MM.1S (cell line): ENCODE measurements at regions not wholly inside any gene's neighbourhood (a gene's known extent, or its start where the extent isn't known, plus 50 kb on each side); places are given as distances from the start of the nearest gene placed in this dataset.
A peak's percentile ranks its signal among the peaks of the same experiment; 100 is the strongest.

Experiments
- DNase-seq: peaks from one replicate; pipeline ENCODE4 v3.0.0-alpha.2; 2015
- H2AFZ ChIP-seq: fragments of 300-600 bp; sonication (generic); 2 replicates; pipeline ENCODE4 v1.6.0; 2016; ENCODE audit warnings: antibody characterized with exemption, low read length
- H3F3A ChIP-seq: fragments of 300-600 bp; sonication (generic); 2 replicates; pipeline ENCODE4 v1.6.1; 2016; ENCODE audit warnings: mild to moderate bottlenecking, antibody characterized with exemption, low read length, moderate library complexity, mixed read lengths; ENCODE audit not compliant: insufficient read depth
- H3K27ac ChIP-seq: fragments of 300-600 bp; sonication (generic); 2 replicates; pipeline ENCODE4 v1.5.1; 2016; ENCODE audit warnings: mild to moderate bottlenecking, low read length
- H3K27me3 ChIP-seq: fragments of 300-600 bp; sonication (generic); replicated peaks from 2 replicates; pipeline ENCODE4 v1.6.0; 2016; ENCODE audit warnings: low read length; ENCODE audit not compliant: insufficient read depth
- H3K36me3 ChIP-seq: fragments of 300-600 bp; sonication (generic); replicated peaks from 2 replicates; pipeline ENCODE4 v1.6.1; 2016; ENCODE audit warnings: mild to moderate bottlenecking, low read length, mixed read lengths; ENCODE audit not compliant: insufficient read depth
- H3K4me1 ChIP-seq: fragments of 300-600 bp; sonication (generic); 2 replicates; pipeline ENCODE4 v1.6.1; 2016; ENCODE audit warnings: low read length, mixed read lengths
- H3K4me2 ChIP-seq: fragments of 300-600 bp; sonication (generic); 2 replicates; pipeline ENCODE4 v1.6.0; 2016; ENCODE audit warnings: low read depth, low read length
- H3K4me3 ChIP-seq: fragments of 300-600 bp; sonication (generic); 2 replicates; pipeline ENCODE4 v1.5.1; 2016; ENCODE audit warnings: low read length, mixed read lengths
- H3K79me2 ChIP-seq: fragments of 300-600 bp; sonication (generic); 2 replicates; pipeline ENCODE4 v1.6.1; 2016; ENCODE audit warnings: mixed run types, low read length, mixed read lengths
- H3K9ac ChIP-seq: fragments of 300-600 bp; sonication (generic); 2 replicates; pipeline ENCODE4 v1.6.1; 2016; ENCODE audit warnings: low read length, mixed read lengths
- H3K9me2 ChIP-seq: fragments of 300-600 bp; sonication (generic); replicated peaks from 2 replicates; pipeline ENCODE4 v1.6.1; 2016; ENCODE audit warnings: mild to moderate bottlenecking, low read length, mixed read lengths; ENCODE audit not compliant: insufficient read depth
- H3K9me3 ChIP-seq: fragments of 300-600 bp; sonication (generic); replicated peaks from 2 replicates; pipeline ENCODE4 v1.6.1; 2016; ENCODE audit warnings: mild to moderate bottlenecking, low read length, mixed read lengths; ENCODE audit not compliant: insufficient read depth
- H4K20me1 ChIP-seq: fragments of 300-600 bp; sonication (generic); 2 replicates; pipeline ENCODE4 v1.6.1; 2016; ENCODE audit warnings: mild to moderate bottlenecking, low read length, moderate library complexity, mixed read lengths; ENCODE audit not compliant: insufficient read depth
- EZH2 ChIP-seq: fragments of 300-600 bp; sonication (generic); optimal IDR thresholded peaks from 2 replicates; pipeline ENCODE3; 2017; ENCODE audit warnings: low read depth, mild to moderate bottlenecking, antibody characterized with exemption, low read length, mixed read lengths
- EZH2phosphoT487 ChIP-seq: fragments of 300-600 bp; sonication (generic); IDR thresholded peaks from 2 replicates; pipeline ENCODE4 v1.6.1; 2018; ENCODE audit warnings: antibody characterized with exemption, low read length
- TF ChIP-seq, protein P1 (sequence below): fragments of 300-600 bp; sonication (generic); IDR thresholded peaks from 2 replicates; pipeline ENCODE4 v1.5.1; 2016; ENCODE audit warnings: antibody characterized with exemption, low read length, mixed read lengths

DNA sequence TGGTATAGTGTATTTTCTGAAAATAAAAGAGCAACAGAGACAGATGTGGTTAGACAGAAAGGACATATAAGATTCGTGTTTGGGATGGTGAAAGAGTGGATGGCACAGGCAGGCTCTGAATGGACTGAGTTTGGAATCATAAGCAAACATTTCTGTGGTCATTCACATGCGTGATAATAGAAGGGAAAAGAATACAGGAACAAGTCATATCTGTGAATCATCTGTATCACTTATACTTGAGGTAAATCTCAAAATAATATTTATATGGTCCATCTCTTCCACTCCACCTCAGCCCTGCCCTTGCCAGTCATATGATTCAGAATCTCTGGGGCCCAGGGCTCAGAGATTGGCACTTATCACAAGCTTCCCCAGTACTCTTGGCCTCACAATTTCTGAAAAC is 535.1 kb downstream of the BCKDHB start:
- Histone ChIP-seq H3K9ac (no peak overlapping the region), H3K4me2 (no peak overlapping the region), H4K20me1 (no peaks in the 10 kb centered on the region), H3K4me3 (no peak overlapping the region), H3K36me3 (no peaks in the 10 kb centered on the region), H3K79me2 (no peaks in the 10 kb centered on the region), H3K27ac (no peak overlapping the region), H3K4me1 (peaks cover 44% of the 10 kb centered on the region), H3K9me3 (no peaks in the 10 kb centered on the region), H3K27me3 (no peaks in the 10 kb centered on the region), H3F3A (peaks cover 26% of the 10 kb centered on the region), H3K9me2 (no peaks in the 10 kb centered on the region), H2AFZ (no peak overlapping the region)
- no peak for DNase-seq
- TF ChIP-seq EZH2 (no peak), EZH2phosphoT487 (no peak)
- TF ChIP-seq, protein P1, sequence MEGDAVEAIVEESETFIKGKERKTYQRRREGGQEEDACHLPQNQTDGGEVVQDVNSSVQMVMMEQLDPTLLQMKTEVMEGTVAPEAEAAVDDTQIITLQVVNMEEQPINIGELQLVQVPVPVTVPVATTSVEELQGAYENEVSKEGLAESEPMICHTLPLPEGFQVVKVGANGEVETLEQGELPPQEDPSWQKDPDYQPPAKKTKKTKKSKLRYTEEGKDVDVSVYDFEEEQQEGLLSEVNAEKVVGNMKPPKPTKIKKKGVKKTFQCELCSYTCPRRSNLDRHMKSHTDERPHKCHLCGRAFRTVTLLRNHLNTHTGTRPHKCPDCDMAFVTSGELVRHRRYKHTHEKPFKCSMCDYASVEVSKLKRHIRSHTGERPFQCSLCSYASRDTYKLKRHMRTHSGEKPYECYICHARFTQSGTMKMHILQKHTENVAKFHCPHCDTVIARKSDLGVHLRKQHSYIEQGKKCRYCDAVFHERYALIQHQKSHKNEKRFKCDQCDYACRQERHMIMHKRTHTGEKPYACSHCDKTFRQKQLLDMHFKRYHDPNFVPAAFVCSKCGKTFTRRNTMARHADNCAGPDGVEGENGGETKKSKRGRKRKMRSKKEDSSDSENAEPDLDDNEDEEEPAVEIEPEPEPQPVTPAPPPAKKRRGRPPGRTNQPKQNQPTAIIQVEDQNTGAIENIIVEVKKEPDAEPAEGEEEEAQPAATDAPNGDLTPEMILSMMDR: no peak

DNA sequence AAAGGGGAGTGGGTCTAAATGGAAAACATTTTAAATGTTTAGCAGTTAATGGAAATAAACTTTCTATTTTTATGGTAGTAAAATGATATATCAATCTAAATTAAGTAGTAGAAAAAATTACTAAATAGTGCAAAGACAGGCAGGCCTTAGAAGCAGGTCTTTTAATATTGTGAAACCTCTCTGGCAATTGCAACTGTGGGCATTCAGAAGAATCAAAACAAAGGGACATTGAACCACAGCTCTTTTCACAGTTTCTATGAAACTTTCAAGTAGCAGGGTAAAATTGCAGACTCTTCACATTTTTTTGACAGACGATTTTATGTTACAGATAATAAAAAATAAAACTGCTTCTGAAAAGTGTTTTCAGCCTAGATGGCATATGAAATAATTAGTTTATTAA is 533.7 kb downstream of the BCKDHB start:
- no peak overlapping the region for H3K4me3 ChIP-seq
- peak overlapping the region; percentile 81; the same call in 1 of the 2 replicates for H3K27ac ChIP-seq
- no peaks in the 10 kb centered on the region for H3K27me3 ChIP-seq
- TF ChIP-seq EZH2 (no peak), EZH2phosphoT487 (no peak)
- TF ChIP-seq, protein P1: no peak
- peak overlapping the region; percentile 36 for H3K4me2 ChIP-seq
- no peaks in the 10 kb centered on the region for H3K79me2 ChIP-seq
- no peaks in the 10 kb centered on the region for H4K20me1 ChIP-seq
- H3K9ac ChIP-seq: no peak overlapping the region
- no peaks in the 10 kb centered on the region for H3K9me3 ChIP-seq
- peaks cover 26% of the 10 kb centered on the region for H3F3A ChIP-seq
- H2AFZ ChIP-seq: no peak overlapping the region
- DNase-seq: peak; percentile 87
- H3K36me3 ChIP-seq: no peaks in the 10 kb centered on the region
- peaks cover 44% of the 10 kb centered on the region for H3K4me1 ChIP-seq
- H3K9me2 ChIP-seq: no peaks in the 10 kb centered on the region

- Histone ChIP-seq H3K4me2 (no peak overlapping the region), H3K4me3 (no peak overlapping the region), H3K9me2 (no peaks in the 10 kb centered on the region), H3K4me1 (peaks cover 45% of the 10 kb centered on the region), H3K36me3 (no peaks in the 10 kb centered on the region), H3K27me3 (no peaks in the 10 kb centered on the region), H2AFZ (no peak overlapping the region), H3K27ac (peak overlapping the region; percentile 81; the same call in 1 of the 2 replicates), H3F3A (peaks cover 26% of the 10 kb centered on the region), H4K20me1 (no peaks in the 10 kb centered on the region), H3K9ac (peak overlapping the region; percentile 13; the same call in 1 of the 2 replicates), H3K79me2 (no peaks in the 10 kb centered on the region), H3K9me3 (no peaks in the 10 kb centered on the region)
- no peak for TF ChIP-seq EZH2phosphoT487
- TF ChIP-seq, protein P1: no peak
- no peak for TF ChIP-seq EZH2
- DNase-seq: no peak
Measured at GRCh38 chr6:80639181-80639629, 532.7 kb downstream of the BCKDHB start.
